Ovary (tissue), 7 donors: ENCODE measurements at regions not wholly inside any gene's neighbourhood (a gene's known extent, or its start where the extent isn't known, plus 50 kb on each side); places are given as distances from the start of the nearest gene placed in this dataset.

ENCODE experiments used
- DNase-seq, 5 donors: peaks; one replicate each; pipeline ENCODE4 v3.0.0-alpha.2; 2019 to 2020
- H3K27ac ChIP-seq, 2 donors: fragments of 200-600 bp; one replicate each; pipeline versions ENCODE4 v1.5.1 to v1.8.0; 2019 to 2022
- H3K27me3 ChIP-seq: fragments of 200-600 bp; one replicate; pipeline ENCODE4 v1.8.0; 2022
- H3K36me3 ChIP-seq: fragments of 200-600 bp; sonication (generic); one replicate; pipeline ENCODE4 v1.5.1; 2019
- H3K4me1 ChIP-seq: one replicate; pipeline ENCODE4 v1.8.1; 2013; ENCODE audit warnings: mild to moderate bottlenecking, moderate library complexity; ENCODE audit not compliant: insufficient read depth
- H3K4me3 ChIP-seq: fragments of 200-600 bp; sonication (generic); one replicate; pipeline ENCODE4 v1.5.1; 2017
- H3K9me3 ChIP-seq, 2 donors: fragments of 200-600 bp in 1 of 2; sonication (generic) in 1 of 2; one replicate each; pipeline versions ENCODE4 v1.5.1 to v1.8.1; 2013 to 2019; ENCODE audit warnings: mild to moderate bottlenecking in 1 of 2, moderate library complexity in 1 of 2
- CTCF ChIP-seq, 3 donors: fragments of 450-650 bp in 2 of 3; fragments of 200-600 bp in 1 of 3; IDR thresholded peaks; one replicate each; pipeline versions ENCODE4 v1.5.1 to v1.8.0; 2016 to 2022; ENCODE audit warnings: antibody characterized with exemption in 3 of 3, mild to moderate bottlenecking in 1 of 3
- EP300 ChIP-seq: sonication (generic); formaldehyde crosslinking; IDR thresholded peaks from one replicate; pipeline ENCODE4 v1.6.1; 2017; ENCODE audit warnings: antibody characterized with exemption
- POLR2A ChIP-seq: fragments of 450-650 bp; IDR thresholded peaks from one replicate; pipeline ENCODE4 v1.6.1; 2017; ENCODE audit warnings: antibody characterized with exemption, mild to moderate bottlenecking, moderate library complexity
- WGBS, 3 donors: extraction: QIAGEN DNeasy Blood & Tissue Kit in 1 of 3; methylation state at CpG; one replicate each; pipeline versions ENCODE4 v1.1.5 to v1.1.7; 2013 to 2017; 5-methylcytosine and 5-hydroxymethylcytosine counted together
- intact Hi-C, 4 donors: fragments of 100-400 bp; cut with DNase I; formaldehyde crosslinking; loops; one replicate each; pipeline versions ENCODE4 v1.11.0 to v1.15.1; 2022 to 2023
- donor health status: DM: no; HTN: no; CAD: no; lungs with moderate emphysema.
- donor health status: DM: no; HTN: no; CAD: no.
- donor health status: Bipolar disorder and iron deficiency.
- donor health status: DM: no; HTN: no; CAD: no.
- donor health status: DM: yes; HTN: yes; CAD: no.

GRCh38 chr2:65818873-65819451, 386.6 kb upstream of the SPRED2 start:
- Histone ChIP-seq H3K27ac (no peak overlapping the region), H3K4me1 (no peaks in the 10 kb centered on the region), H3K36me3 (no peaks in the 10 kb centered on the region), H3K9me3 (no peaks in the 10 kb centered on the region), H3K4me3 (no peak overlapping the region), H3K27me3 (no peaks in the 10 kb centered on the region)
- intact Hi-C loops: no loop called here
- TF ChIP-seq POLR2A: no peak
- no peak for TF ChIP-seq CTCF (IDR thresholded peaks at IDR 0.05)
- TF ChIP-seq EP300: no peak
- 48 to 60% (median 56%) methylated on average over 3 of the region's 3 CpGs for WGBS, 3 donors
- DNase-seq: no peak

- no peaks in the 10 kb centered on the region for H3K36me3 ChIP-seq
- no peaks in the 10 kb centered on the region for H3K27me3 ChIP-seq
- no peak for DNase-seq
- H3K27ac ChIP-seq: no peak overlapping the region
- intact Hi-C loops: no loop called here
- 96 to 98% (median 97%) methylated on average over 2 of the region's 2 CpGs for WGBS, 3 donors
- H3K4me1 ChIP-seq: no peaks in the 10 kb centered on the region
- TF ChIP-seq POLR2A: no peak
- no peak for TF ChIP-seq EP300
- no peak for TF ChIP-seq CTCF (IDR thresholded peaks at IDR 0.05)
- no peak overlapping the region for H3K4me3 ChIP-seq
- H3K9me3 ChIP-seq: no peaks in the 10 kb centered on the region
Observed at GRCh38 chr2:65813631-65814173, 381.3 kb upstream of the SPRED2 start.

- no peaks in the 10 kb centered on the region for H3K36me3 ChIP-seq
- H3K9me3 ChIP-seq: no peaks in the 10 kb centered on the region
- H3K4me3 ChIP-seq: no peak overlapping the region
- no peaks in the 10 kb centered on the region for H3K27me3 ChIP-seq
- H3K4me1 ChIP-seq: no peaks in the 10 kb centered on the region
- WGBS, 3 donors: 88 to 91% (median 89%) methylated on average over 3 of the region's 3 CpGs
- TF ChIP-seq EP300: no peak
- no peak for TF ChIP-seq POLR2A
- no peak for TF ChIP-seq CTCF (IDR thresholded peaks at IDR 0.05)
- intact Hi-C loops: no loop called here
- no peak for DNase-seq
- H3K27ac ChIP-seq: no peak overlapping the region
Observed at GRCh38 chr2:65812887-65813286, 380.5 kb upstream of the SPRED2 start.

- WGBS, 3 donors: 79 to 92% (median 91%) methylated on average over 4 of the region's 4 CpGs
Observed at GRCh38 chr2:65807942-65808341, 375.5 kb upstream of the SPRED2 start.

More at GRCh38 chr2:65807942-65808341, 375.5 kb upstream of the SPRED2 start:
- Histone ChIP-seq H3K27me3 (no peaks in the 10 kb centered on the region), H3K4me3 (no peak overlapping the region), H3K4me1 (no peaks in the 10 kb centered on the region), H3K36me3 (no peaks in the 10 kb centered on the region), H3K27ac (no peak overlapping the region), H3K9me3 (no peaks in the 10 kb centered on the region)
- TF ChIP-seq CTCF (IDR thresholded peaks at IDR 0.05) (no peak), EP300 (no peak), POLR2A (no peak)
- no peak for DNase-seq
- intact Hi-C loops: no loop called here
